ENCODE measurements at regions not wholly inside any gene's neighbourhood (a gene's known extent, or its start where the extent isn't known, plus 50 kb on each side); places are given as distances from the start of the nearest gene placed in this dataset.
"Not testable (repeated sequence)": the region's sequence is repeated elsewhere in the genome, so short reads cannot be mapped to it uniquely, and the experiment has no call there.

DNA sequence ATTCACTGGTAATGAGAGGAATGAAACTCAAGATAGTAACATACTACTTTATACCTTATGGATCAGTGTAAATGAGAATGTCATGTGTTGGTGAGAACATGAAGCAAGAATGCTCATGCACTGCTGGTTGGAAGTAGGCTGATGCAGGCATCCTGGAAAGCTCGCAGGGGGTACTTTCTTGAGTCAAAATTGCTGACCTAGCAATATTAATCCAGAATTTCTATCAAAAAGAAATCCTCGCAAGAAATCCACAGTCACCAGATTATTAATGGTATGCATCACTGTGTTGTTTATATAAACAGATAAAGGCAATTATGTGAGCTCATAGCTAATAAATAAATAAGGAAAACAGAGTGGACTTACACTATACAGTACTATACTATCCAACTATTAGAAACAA, 713.7 kb upstream of the PKDCC start:
- H3K27me3 ChIP-seq (ENCODE audit: control insufficient read depth, insufficient read depth, low read length): no peaks in the 10 kb centered on the region

GRCh38 chr2:41335573-41335972, 712.2 kb upstream of the PKDCC start:
- H3K9ac ChIP-seq (ENCODE audit: insufficient read depth, low read length): not testable (repeated sequence)

More for the DNA sequence above, 713.7 kb upstream of the PKDCC start:
- no peak for DNase-seq (ENCODE audit: low read depth in 2 of 2)
- no peak overlapping the region for H3K9ac ChIP-seq (ENCODE audit: insufficient read depth, low read length)
- H3K27ac ChIP-seq (ENCODE audit: insufficient read depth, low read length): no peak overlapping the region
- no peak overlapping the region for H3K4me3 ChIP-seq (replicated peaks in 1 of 4; ENCODE audit: control extremely low read depth in 1 of 4, insufficient read depth in 1 of 4, low read depth in 3 of 4, low read length in 4 of 4)
- no peaks in the 10 kb centered on the region for H3K4me1 ChIP-seq (ENCODE audit: control insufficient read depth, extremely low read depth, insufficient read depth, low read length)
- H3K79me2 ChIP-seq (ENCODE audit: control insufficient read depth, insufficient read depth, low read length): no peaks in the 10 kb centered on the region
- H3K9me3 ChIP-seq (ENCODE audit: control insufficient read depth, insufficient read depth, low read depth, low read length): no peaks in the 10 kb centered on the region
- no peak for TF ChIP-seq CTCF (conservative IDR thresholded peaks at IDR 0.05 in 1 of 2, IDR thresholded peaks at IDR 0.05 in 1 of 2; ENCODE audit: low read depth in 1 of 2, low read length in 2 of 2)
- no peak for TF ChIP-seq EZH2 (IDR thresholded peaks at IDR 0.05; ENCODE audit: low read length, missing control alignments)
- no peak overlapping the region for H3K4me2 ChIP-seq (ENCODE audit: extremely low read depth, insufficient read depth, low read length)
- no peak overlapping the region for H2AFZ ChIP-seq (ENCODE audit: low read length)
- no peaks in the 10 kb centered on the region for H4K20me1 ChIP-seq (ENCODE audit: control insufficient read depth, extremely low read depth, insufficient read depth, low read length)
- H3K36me3 ChIP-seq (ENCODE audit: control insufficient read depth, insufficient read depth, low read length): no peaks in the 10 kb centered on the region

GRCh38 chr2:41337956-41338355, 709.9 kb upstream of the PKDCC start:
- H4K20me1 ChIP-seq (ENCODE audit: control insufficient read depth, extremely low read depth, insufficient read depth, low read length): no peaks in the 10 kb centered on the region
- H3K4me2 ChIP-seq (ENCODE audit: extremely low read depth, insufficient read depth, low read length): no peak overlapping the region
- H3K9ac ChIP-seq (ENCODE audit: insufficient read depth, low read length): no peak overlapping the region
- H2AFZ ChIP-seq (ENCODE audit: low read length): no peak overlapping the region
- no peaks in the 10 kb centered on the region for H3K27me3 ChIP-seq (ENCODE audit: control insufficient read depth, insufficient read depth, low read length)
- no peak overlapping the region for H3K4me3 ChIP-seq (replicated peaks in 1 of 4; ENCODE audit: control extremely low read depth in 1 of 4, insufficient read depth in 1 of 4, low read depth in 3 of 4, low read length in 4 of 4)
- TF ChIP-seq EZH2 (IDR thresholded peaks at IDR 0.05; ENCODE audit: low read length, missing control alignments) (no peak), CTCF (conservative IDR thresholded peaks at IDR 0.05 in 1 of 2, IDR thresholded peaks at IDR 0.05 in 1 of 2; ENCODE audit: low read depth in 1 of 2, low read length in 2 of 2) (no peak)
- DNase-seq (ENCODE audit: low read depth in 2 of 2): no peak
- H3K79me2 ChIP-seq (ENCODE audit: control insufficient read depth, insufficient read depth, low read length): no peaks in the 10 kb centered on the region
- H3K4me1 ChIP-seq (ENCODE audit: control insufficient read depth, extremely low read depth, insufficient read depth, low read length): no peaks in the 10 kb centered on the region
- no peak overlapping the region for H3K27ac ChIP-seq (ENCODE audit: insufficient read depth, low read length)
- H3K36me3 ChIP-seq (ENCODE audit: control insufficient read depth, insufficient read depth, low read length): no peaks in the 10 kb centered on the region
- H3K9me3 ChIP-seq (ENCODE audit: control insufficient read depth, insufficient read depth, low read depth, low read length): no peaks in the 10 kb centered on the region

More at GRCh38 chr2:41335573-41335972, 712.2 kb upstream of the PKDCC start:
- DNase-seq (ENCODE audit: low read depth in 2 of 2); H3K9me3 ChIP-seq (ENCODE audit: control insufficient read depth, insufficient read depth, low read depth, low read length); H3K27ac ChIP-seq (ENCODE audit: insufficient read depth, low read length); H4K20me1 ChIP-seq (ENCODE audit: control insufficient read depth, extremely low read depth, insufficient read depth, low read length); H3K79me2 ChIP-seq (ENCODE audit: control insufficient read depth, insufficient read depth, low read length); H3K4me2 ChIP-seq (ENCODE audit: extremely low read depth, insufficient read depth, low read length); H3K36me3 ChIP-seq (ENCODE audit: control insufficient read depth, insufficient read depth, low read length); H3K27me3 ChIP-seq (ENCODE audit: control insufficient read depth, insufficient read depth, low read length); H3K4me3 ChIP-seq (replicated peaks in 1 of 4; ENCODE audit: control extremely low read depth in 1 of 4, insufficient read depth in 1 of 4, low read depth in 3 of 4, low read length in 4 of 4); H2AFZ ChIP-seq (ENCODE audit: low read length); H3K4me1 ChIP-seq (ENCODE audit: control insufficient read depth, extremely low read depth, insufficient read depth, low read length): not testable (repeated sequence)

All from fibroblast of lung (primary cell).